Left lung (tissue), 4 donors: ENCODE measurements at regions not wholly inside any gene's neighbourhood (a gene's known extent, or its start where the extent isn't known, plus 50 kb on each side); places are given as distances from the start of the nearest gene placed in this dataset.
A peak's percentile ranks its signal among the peaks of the same experiment; 100 is the strongest.

Experiments used
- ATAC-seq: fragments of 200-7000 bp; cut with Tn5 transposase; one replicate; pipeline ENCODE4 v1.9.1; 2020; ENCODE audit warnings: moderate library complexity
- DNase-seq, 4 donors: peaks; one replicate each; pipeline ENCODE4 v3.0.0-alpha.2; 2013 to 2020
- H3K27ac ChIP-seq, 2 donors: fragments of 200-600 bp; sonication (generic) in 1 of 2; one replicate each; pipeline versions ENCODE4 v1.5.0 to v1.8.0; 2020 to 2021
- H3K27me3 ChIP-seq, 2 donors: fragments of 200-600 bp; sonication (generic) in 1 of 2; one replicate each; pipeline versions ENCODE4 v1.5.0 to v1.8.0; 2020 to 2021
- H3K36me3 ChIP-seq, 2 donors: fragments of 200-600 bp; sonication (generic) in 1 of 2; one replicate each; pipeline versions ENCODE4 v1.5.0 to v1.8.0; 2020 to 2021
- H3K4me1 ChIP-seq, 2 donors: fragments of 200-600 bp; one replicate each; pipeline ENCODE4 v1.8.0; 2021
- H3K4me3 ChIP-seq, 2 donors: fragments of 200-600 bp; sonication (generic) in 1 of 2; one replicate each; pipeline versions ENCODE4 v1.5.0 to v1.8.0; 2020 to 2021; ENCODE audit warnings: mild to moderate bottlenecking in 1 of 2
- H3K9me3 ChIP-seq, 2 donors: fragments of 200-600 bp; sonication (generic) in 1 of 2; one replicate each; pipeline versions ENCODE4 v1.5.0 to v1.8.0; 2020 to 2021
- CTCF ChIP-seq, 2 donors: fragments of 200-600 bp; sonication (generic) in 1 of 2; IDR thresholded peaks; one replicate each; pipeline versions ENCODE4 v1.5.0 to v1.8.0; 2021; ENCODE audit warnings: antibody characterized with exemption in 2 of 2
- intact Hi-C, 2 donors: fragments of 100-400 bp; cut with DNase I; formaldehyde crosslinking; loops; one replicate each; pipeline versions ENCODE4 v1.11.2 to v1.14.2; 2022
- donor health status: DM: no; HTN: yes; CAD: no.
- donor health status: DM: no; HTN: no; CAD: no.

- DNase-seq, result no peak
- Histone ChIP-seq H3K4me3 (no peak overlapping the region), H3K27ac (no peak overlapping the region), H3K4me1 (peaks cover 0 to 8% of the 10 kb centered on the region in 2 donors), H3K36me3 (no peaks in the 10 kb centered on the region), H3K27me3 (no peaks in the 10 kb centered on the region), H3K9me3 (no peaks in the 10 kb centered on the region)
- no peak for TF ChIP-seq CTCF (IDR thresholded peaks at IDR 0.05)
- intact Hi-C loops, result no loop called here
- ATAC-seq, result peak; percentile 89
Measured at GRCh38 chr4:18882468-18882867, 860.9 kb upstream of the LCORL start.

GRCh38 chr4:18881556-18881955, 860.0 kb upstream of the LCORL start:
- ATAC-seq (no peak), DNase-seq (peak in 1 of 4 donors; percentile 35)
- Histone ChIP-seq H3K27ac (no peak overlapping the region), H3K27me3 (no peaks in the 10 kb centered on the region), H3K4me1 (peaks cover 0 to 8% of the 10 kb centered on the region in 2 donors), H3K36me3 (no peaks in the 10 kb centered on the region), H3K4me3 (no peak overlapping the region), H3K9me3 (no peaks in the 10 kb centered on the region)
- intact Hi-C loops, result no loop called here
- TF ChIP-seq CTCF (IDR thresholded peaks at IDR 0.05), result no peak

- ATAC-seq (no peak), DNase-seq (peak in 1 of 4 donors; percentile 40)
- peaks cover 0 to 8% of the 10 kb centered on the region in 2 donors for H3K4me1 ChIP-seq
- no peak for TF ChIP-seq CTCF (IDR thresholded peaks at IDR 0.05)
- no peaks in the 10 kb centered on the region for H3K36me3 ChIP-seq
- H3K4me3 ChIP-seq, result no peak overlapping the region
- no peaks in the 10 kb centered on the region for H3K9me3 ChIP-seq
- no peak overlapping the region for H3K27ac ChIP-seq
- no peaks in the 10 kb centered on the region for H3K27me3 ChIP-seq
- intact Hi-C loops, result no loop called here
Measured at GRCh38 chr4:18880871-18881270, 859.3 kb upstream of the LCORL start.

DNA sequence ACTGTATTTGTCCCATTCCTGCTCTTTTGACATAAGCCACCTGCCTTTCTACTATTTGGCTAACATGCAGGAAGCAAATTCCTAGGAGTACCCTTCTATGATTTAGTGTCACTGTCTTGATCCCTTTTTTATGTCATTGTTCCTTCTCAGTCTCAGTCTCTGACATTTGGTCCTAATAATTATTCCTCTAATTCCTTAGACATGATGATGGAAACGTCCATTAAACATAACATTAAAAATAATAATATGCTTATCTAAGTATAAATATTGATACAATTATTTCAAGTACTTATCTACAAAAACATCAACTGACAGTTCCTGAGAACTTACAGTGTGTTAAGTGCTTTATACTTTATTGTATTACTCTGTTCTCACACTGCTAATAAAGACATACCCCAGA, 857.0 kb upstream of the LCORL start:
- Histone ChIP-seq H3K4me1 (peaks cover 0 to 8% of the 10 kb centered on the region in 2 donors), H3K27ac (no peak overlapping the region), H3K4me3 (no peak overlapping the region), H3K27me3 (no peaks in the 10 kb centered on the region), H3K36me3 (no peaks in the 10 kb centered on the region), H3K9me3 (peaks cover 0 to 15% of the 10 kb centered on the region in 2 donors)
- DNase-seq (no peak), ATAC-seq (no peak)
- TF ChIP-seq CTCF (IDR thresholded peaks at IDR 0.05), result no peak
- intact Hi-C loops, result no loop called here

GRCh38 chr4:18869166-18869565, 847.6 kb upstream of the LCORL start:
- ATAC-seq, result no peak
- Histone ChIP-seq H3K36me3 (no peaks in the 10 kb centered on the region), H3K9me3 (peaks cover 0 to 31% of the 10 kb centered on the region in 2 donors), H3K27me3 (no peaks in the 10 kb centered on the region), H3K4me3 (no peak overlapping the region), H3K27ac (no peak overlapping the region), H3K4me1 (no peaks in the 10 kb centered on the region)
- intact Hi-C loops, result no loop called here
- no peak for TF ChIP-seq CTCF (IDR thresholded peaks at IDR 0.05)
- no peak for DNase-seq
